Neural cell (in vitro differentiated cells): ENCODE measurements at regions not wholly inside any gene's neighbourhood (a gene's known extent, or its start where the extent isn't known, plus 50 kb on each side); places are given as distances from the start of the nearest gene placed in this dataset.

Experiments used
- H2AFZ ChIP-seq: fragments of 200-600, 300-800 bp; sonication (generic), shearing (Covaris generic); 2 replicates; pipeline ENCODE4 v1.6.0; 2014; ENCODE audit warnings: low read depth, mild to moderate bottlenecking, antibody characterized with exemption, low read length, moderate library complexity
- H3F3A ChIP-seq: fragments of 200-600 bp; shearing (Covaris generic); 2 replicates; pipeline ENCODE4 v1.6.1; 2016; ENCODE audit warnings: mild to moderate bottlenecking, moderate library complexity, mixed read lengths, antibody characterized with exemption, low read length; ENCODE audit not compliant: insufficient read depth, poor library complexity, severe bottlenecking
- H3K27ac ChIP-seq: fragments of 200-600, 300-800 bp; sonication (generic), shearing (Covaris generic); 2 replicates; pipeline ENCODE4 v1.5.1; 2014; ENCODE audit warnings: mild to moderate bottlenecking, low read length, moderate library complexity
- H3K27me3 ChIP-seq: fragments of 300-800, 200-600 bp; sonication (generic), shearing (Covaris generic); 2 replicates; pipeline ENCODE4 v1.6.0; 2014; ENCODE audit warnings: mild to moderate bottlenecking, low read depth, low read length, moderate library complexity; ENCODE audit not compliant: insufficient read depth
- H3K36me3 ChIP-seq: fragments of 300-800, 200-600 bp; sonication (generic), shearing (Covaris generic); 2 replicates; pipeline ENCODE4 v1.5.1; 2014; ENCODE audit warnings: mild to moderate bottlenecking, antibody characterized with exemption, low read length, moderate library complexity; ENCODE audit not compliant: insufficient read depth
- H3K4me2 ChIP-seq: fragments of 300-800, 200-600 bp; sonication (generic), shearing (Covaris generic); 2 replicates; pipeline ENCODE4 v1.6.0; 2014; ENCODE audit warnings: mild to moderate bottlenecking, low read length
- H3K4me3 ChIP-seq: fragments of 300-800, 200-600 bp; sonication (generic), shearing (Covaris generic); 2 replicates; pipeline ENCODE4 v1.5.1; 2014; ENCODE audit warnings: mild to moderate bottlenecking, low read length, moderate library complexity
- H3K79me2 ChIP-seq: fragments of 200-600 bp; shearing (Covaris generic); replicated peaks from 2 replicates; pipeline ENCODE4 v1.6.0; 2014; ENCODE audit warnings: mild to moderate bottlenecking, low read length, moderate library complexity; ENCODE audit not compliant: insufficient read depth
- H3K9ac ChIP-seq: fragments of 300-800, 200-600 bp; sonication (generic), shearing (Covaris generic); 2 replicates; pipeline ENCODE4 v1.6.1; 2016; ENCODE audit warnings: mild to moderate bottlenecking, low read length, mixed read lengths
- H3K9me2 ChIP-seq: fragments of 200-600 bp; shearing (Covaris generic); 2 replicates; pipeline ENCODE4 v1.6.1; 2016; ENCODE audit warnings: mild to moderate bottlenecking, low read length, mixed read lengths; ENCODE audit not compliant: insufficient read depth
- H3K9me3 ChIP-seq: fragments of 200-600, 300-800 bp; sonication (generic), shearing (Covaris generic); 2 replicates; pipeline ENCODE4 v1.6.1; 2016; ENCODE audit warnings: mild to moderate bottlenecking, mixed run types, low read length, moderate library complexity, mixed read lengths
- H4K20me1 ChIP-seq: fragments of 200-600 bp; shearing (Covaris generic); 2 replicates; pipeline ENCODE4 v1.6.1; 2016; ENCODE audit warnings: mild to moderate bottlenecking, mixed run types; ENCODE audit not compliant: insufficient read depth
- EP300 ChIP-seq: fragments of 450-650 bp; conservative IDR thresholded peaks from 2 replicates; pipeline ENCODE4 v1.6.1; 2014; ENCODE audit warnings: antibody characterized with exemption, mild to moderate bottlenecking, moderate library complexity; ENCODE audit not compliant: poor library complexity, severe bottlenecking
- EZH2 ChIP-seq: fragments of 200-600, 300-800 bp; shearing (Covaris generic), sonication (generic); IDR thresholded peaks from 2 replicates; pipeline ENCODE4 v1.6.1; 2014; ENCODE audit warnings: antibody characterized with exemption, low read length, borderline replicate concordance, mild to moderate bottlenecking; ENCODE audit not compliant: insufficient read depth, poor library complexity, severe bottlenecking
- MXI1 ChIP-seq: fragments of 450-650 bp; conservative IDR thresholded peaks from 2 replicates; pipeline ENCODE4 v1.6.1; 2014; ENCODE audit warnings: antibody characterized with exemption, mild to moderate bottlenecking; ENCODE audit not compliant: poor library complexity, severe bottlenecking
- POLR2AphosphoS5 ChIP-seq: IDR thresholded peaks from 2 replicates; pipeline ENCODE4 v1.6.1; 2012
- RAD21 ChIP-seq: fragments of 450-650 bp; conservative IDR thresholded peaks from 2 replicates; pipeline ENCODE4 v1.6.1; 2014; ENCODE audit warnings: antibody characterized with exemption, mild to moderate bottlenecking, moderate library complexity
- SMC3 ChIP-seq: fragments of 450-650 bp; conservative IDR thresholded peaks from 2 replicates; pipeline ENCODE4 v1.6.1; 2014; ENCODE audit warnings: antibody characterized with exemption, mild to moderate bottlenecking, moderate library complexity; ENCODE audit not compliant: poor library complexity
- TAF1 ChIP-seq: IDR thresholded peaks from 2 replicates; pipeline ENCODE4 v1.6.1; 2012; ENCODE audit warnings: low read depth
- TF ChIP-seq, protein P1 (sequence below): IDR thresholded peaks from 2 replicates; pipeline ENCODE4 v1.6.1; 2012; ENCODE audit warnings: borderline replicate concordance
- TF ChIP-seq, protein P2 (sequence below): fragments of 450-650 bp; IDR thresholded peaks from 2 replicates; pipeline ENCODE4 v1.5.1; 2014; ENCODE audit warnings: antibody characterized with exemption, mild to moderate bottlenecking, moderate library complexity; ENCODE audit not compliant: poor library complexity, severe bottlenecking

- Histone ChIP-seq H3K36me3 (no peaks in the 10 kb centered on the region), H3K4me3 (no peak overlapping the region), H4K20me1 (no peaks in the 10 kb centered on the region), H2AFZ (no peak overlapping the region), H3K27ac (no peak overlapping the region), H3K79me2 (no peaks in the 10 kb centered on the region), H3K9ac (no peak overlapping the region), H3K9me3 (no peaks in the 10 kb centered on the region), H3K27me3 (no peaks in the 10 kb centered on the region), H3K9me2 (no peaks in the 10 kb centered on the region), H3F3A (no peaks in the 10 kb centered on the region), H3K4me2 (no peak overlapping the region)
- TF ChIP-seq TAF1 (no peak), RAD21 (no peak), EP300 (no peak), POLR2AphosphoS5 (no peak), MXI1 (no peak), SMC3 (no peak), EZH2 (no peak)
- TF ChIP-seq, protein P1, sequence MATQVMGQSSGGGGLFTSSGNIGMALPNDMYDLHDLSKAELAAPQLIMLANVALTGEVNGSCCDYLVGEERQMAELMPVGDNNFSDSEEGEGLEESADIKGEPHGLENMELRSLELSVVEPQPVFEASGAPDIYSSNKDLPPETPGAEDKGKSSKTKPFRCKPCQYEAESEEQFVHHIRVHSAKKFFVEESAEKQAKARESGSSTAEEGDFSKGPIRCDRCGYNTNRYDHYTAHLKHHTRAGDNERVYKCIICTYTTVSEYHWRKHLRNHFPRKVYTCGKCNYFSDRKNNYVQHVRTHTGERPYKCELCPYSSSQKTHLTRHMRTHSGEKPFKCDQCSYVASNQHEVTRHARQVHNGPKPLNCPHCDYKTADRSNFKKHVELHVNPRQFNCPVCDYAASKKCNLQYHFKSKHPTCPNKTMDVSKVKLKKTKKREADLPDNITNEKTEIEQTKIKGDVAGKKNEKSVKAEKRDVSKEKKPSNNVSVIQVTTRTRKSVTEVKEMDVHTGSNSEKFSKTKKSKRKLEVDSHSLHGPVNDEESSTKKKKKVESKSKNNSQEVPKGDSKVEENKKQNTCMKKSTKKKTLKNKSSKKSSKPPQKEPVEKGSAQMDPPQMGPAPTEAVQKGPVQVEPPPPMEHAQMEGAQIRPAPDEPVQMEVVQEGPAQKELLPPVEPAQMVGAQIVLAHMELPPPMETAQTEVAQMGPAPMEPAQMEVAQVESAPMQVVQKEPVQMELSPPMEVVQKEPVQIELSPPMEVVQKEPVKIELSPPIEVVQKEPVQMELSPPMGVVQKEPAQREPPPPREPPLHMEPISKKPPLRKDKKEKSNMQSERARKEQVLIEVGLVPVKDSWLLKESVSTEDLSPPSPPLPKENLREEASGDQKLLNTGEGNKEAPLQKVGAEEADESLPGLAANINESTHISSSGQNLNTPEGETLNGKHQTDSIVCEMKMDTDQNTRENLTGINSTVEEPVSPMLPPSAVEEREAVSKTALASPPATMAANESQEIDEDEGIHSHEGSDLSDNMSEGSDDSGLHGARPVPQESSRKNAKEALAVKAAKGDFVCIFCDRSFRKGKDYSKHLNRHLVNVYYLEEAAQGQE = no peak
- TF ChIP-seq, protein P2, sequence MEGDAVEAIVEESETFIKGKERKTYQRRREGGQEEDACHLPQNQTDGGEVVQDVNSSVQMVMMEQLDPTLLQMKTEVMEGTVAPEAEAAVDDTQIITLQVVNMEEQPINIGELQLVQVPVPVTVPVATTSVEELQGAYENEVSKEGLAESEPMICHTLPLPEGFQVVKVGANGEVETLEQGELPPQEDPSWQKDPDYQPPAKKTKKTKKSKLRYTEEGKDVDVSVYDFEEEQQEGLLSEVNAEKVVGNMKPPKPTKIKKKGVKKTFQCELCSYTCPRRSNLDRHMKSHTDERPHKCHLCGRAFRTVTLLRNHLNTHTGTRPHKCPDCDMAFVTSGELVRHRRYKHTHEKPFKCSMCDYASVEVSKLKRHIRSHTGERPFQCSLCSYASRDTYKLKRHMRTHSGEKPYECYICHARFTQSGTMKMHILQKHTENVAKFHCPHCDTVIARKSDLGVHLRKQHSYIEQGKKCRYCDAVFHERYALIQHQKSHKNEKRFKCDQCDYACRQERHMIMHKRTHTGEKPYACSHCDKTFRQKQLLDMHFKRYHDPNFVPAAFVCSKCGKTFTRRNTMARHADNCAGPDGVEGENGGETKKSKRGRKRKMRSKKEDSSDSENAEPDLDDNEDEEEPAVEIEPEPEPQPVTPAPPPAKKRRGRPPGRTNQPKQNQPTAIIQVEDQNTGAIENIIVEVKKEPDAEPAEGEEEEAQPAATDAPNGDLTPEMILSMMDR = no peak
Observed at GRCh38 chrX:79645749-79646148, 278.6 kb upstream of the ITM2A start.

DNA sequence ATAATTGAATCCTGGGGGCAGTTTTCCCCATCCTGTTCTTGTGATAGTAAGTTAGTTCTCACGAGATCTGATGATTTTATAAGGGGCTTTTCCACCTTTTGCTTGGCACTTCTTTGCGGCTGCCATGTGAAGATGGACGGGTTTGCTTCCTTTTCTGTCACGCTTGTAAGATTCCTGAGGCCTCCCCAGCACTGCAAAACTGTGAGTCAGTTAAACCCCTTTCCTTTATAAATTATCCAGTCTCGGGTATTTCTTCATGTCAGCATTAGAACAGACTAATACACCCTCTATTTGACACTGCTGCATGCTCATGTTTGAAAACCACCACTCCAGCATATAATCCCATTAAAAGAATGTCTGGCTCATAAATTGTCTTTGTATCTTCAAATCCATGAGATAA, 264.4 kb upstream of the ITM2A start:
- Histone ChIP-seq H3F3A (no peaks in the 10 kb centered on the region), H3K36me3 (no peaks in the 10 kb centered on the region), H3K4me3 (no peak overlapping the region), H3K9me2 (no peaks in the 10 kb centered on the region), H3K9ac (no peak overlapping the region), H2AFZ (no peak overlapping the region), H3K27me3 (no peaks in the 10 kb centered on the region), H3K4me2 (no peak overlapping the region), H4K20me1 (no peaks in the 10 kb centered on the region), H3K79me2 (no peaks in the 10 kb centered on the region), H3K9me3 (no peaks in the 10 kb centered on the region), H3K27ac (no peak overlapping the region)
- TF ChIP-seq EZH2 (no peak), MXI1 (no peak)
- TF ChIP-seq, protein P2 = no peak
- TF ChIP-seq, protein P1 = no peak
